ENCODE measurements at regions not wholly inside any gene's neighbourhood (a gene's known extent, or its start where the extent isn't known, plus 50 kb on each side); places are given as distances from the start of the nearest gene placed in this dataset.

- no peak for DNase-seq
- no peaks in the 10 kb centered on the region for H3K36me3 ChIP-seq
- intact Hi-C loops (cut with DNase I) = no loop called here
- H3K27me3 ChIP-seq = no peaks in the 10 kb centered on the region
- no peaks in the 10 kb centered on the region for H3K9me3 ChIP-seq
- no peaks in the 10 kb centered on the region for H3K4me1 ChIP-seq
- TF ChIP-seq POLR2A (IDR thresholded peaks at IDR 0.05) (no peak), CTCF (IDR thresholded peaks at IDR 0.05) (no peak)
- H3K27ac ChIP-seq = no peak overlapping the region
- no peak overlapping the region for H3K4me3 ChIP-seq (replicated peaks in 1 of 3)
These were observed 726.0 kb downstream of the C4orf33 start for GRCh38 chr4:129821963-129822362.

GRCh38 chr4:129822701-129823100, 726.7 kb downstream of the C4orf33 start:
- H3K4me3 ChIP-seq (replicated peaks in 1 of 3) = no peak overlapping the region
- no peaks in the 10 kb centered on the region for H3K4me1 ChIP-seq
- no peaks in the 10 kb centered on the region for H3K27me3 ChIP-seq
- DNase-seq = peak in 1 of 2 donors; percentile 1
- H3K27ac ChIP-seq = no peak overlapping the region
- TF ChIP-seq POLR2A (IDR thresholded peaks at IDR 0.05) (no peak), CTCF (IDR thresholded peaks at IDR 0.05) (no peak)
- H3K9me3 ChIP-seq = no peaks in the 10 kb centered on the region
- intact Hi-C loops (cut with DNase I) = no loop called here
- H3K36me3 ChIP-seq = no peaks in the 10 kb centered on the region
- 54 to 66% methylated on average over 2 of the region's 2 CpGs for WGBS, 2 donors

- DNase-seq = no peak
- no peak overlapping the region for H3K27ac ChIP-seq
- no peaks in the 10 kb centered on the region for H3K4me1 ChIP-seq
- intact Hi-C loops (cut with DNase I) = no loop called here
- H3K36me3 ChIP-seq = no peaks in the 10 kb centered on the region
- H3K4me3 ChIP-seq (replicated peaks in 1 of 3) = no peak overlapping the region
- TF ChIP-seq CTCF (IDR thresholded peaks at IDR 0.05) (no peak), POLR2A (IDR thresholded peaks at IDR 0.05) (no peak)
- H3K27me3 ChIP-seq = no peaks in the 10 kb centered on the region
- no peaks in the 10 kb centered on the region for H3K9me3 ChIP-seq
These were observed 727.2 kb downstream of the C4orf33 start for GRCh38 chr4:129823105-129823504.

GRCh38 chr4:129829373-129829772, 733.4 kb downstream of the C4orf33 start:
- Histone ChIP-seq H3K27me3 (no peaks in the 10 kb centered on the region), H3K4me3 (replicated peaks in 1 of 3) (no peak overlapping the region), H3K36me3 (no peaks in the 10 kb centered on the region), H3K27ac (no peak overlapping the region), H3K9me3 (no peaks in the 10 kb centered on the region), H3K4me1 (no peaks in the 10 kb centered on the region)
- WGBS, 2 donors = 89 to 92% methylated on average over 2 of the region's 2 CpGs
- intact Hi-C loops (cut with DNase I) = no loop called here
- TF ChIP-seq POLR2A (IDR thresholded peaks at IDR 0.05) (no peak), CTCF (IDR thresholded peaks at IDR 0.05) (no peak)
- no peak for DNase-seq

- no peak for TF ChIP-seq CTCF (IDR thresholded peaks at IDR 0.05)
- TF ChIP-seq POLR2A (IDR thresholded peaks at IDR 0.05) = no peak
- no peak overlapping the region for H3K4me3 ChIP-seq (replicated peaks in 1 of 3)
- H3K4me1 ChIP-seq = no peaks in the 10 kb centered on the region
- H3K27me3 ChIP-seq = no peaks in the 10 kb centered on the region
- 56 to 70% methylated on average over 3 of the region's 3 CpGs for WGBS, 2 donors
- no peaks in the 10 kb centered on the region for H3K9me3 ChIP-seq
- no peak for DNase-seq
- intact Hi-C loops (cut with DNase I) = no loop called here
- H3K27ac ChIP-seq = no peak overlapping the region
- H3K36me3 ChIP-seq = no peaks in the 10 kb centered on the region
These were observed 743.7 kb downstream of the C4orf33 start for GRCh38 chr4:129839687-129840086.
